HG03565 (cell line): ENCODE measurements at regions not wholly inside any gene's neighbourhood (a gene's known extent, or its start where the extent isn't known, plus 50 kb on each side); places are given as distances from the start of the nearest gene placed in this dataset.

ENCODE experiments used
- ATAC-seq: cut with Tn5 transposase; IDR thresholded peaks from one replicate; pipeline ENCODE4 v1.9.1; 2021; ENCODE audit warnings: mild to moderate bottlenecking, moderate library complexity; ENCODE audit not compliant: unreplicated experiment

GRCh38 chr10:131683281-131683861, 217.4 kb upstream of the PPP2R2D start:
- no peak for ATAC-seq

DNA sequence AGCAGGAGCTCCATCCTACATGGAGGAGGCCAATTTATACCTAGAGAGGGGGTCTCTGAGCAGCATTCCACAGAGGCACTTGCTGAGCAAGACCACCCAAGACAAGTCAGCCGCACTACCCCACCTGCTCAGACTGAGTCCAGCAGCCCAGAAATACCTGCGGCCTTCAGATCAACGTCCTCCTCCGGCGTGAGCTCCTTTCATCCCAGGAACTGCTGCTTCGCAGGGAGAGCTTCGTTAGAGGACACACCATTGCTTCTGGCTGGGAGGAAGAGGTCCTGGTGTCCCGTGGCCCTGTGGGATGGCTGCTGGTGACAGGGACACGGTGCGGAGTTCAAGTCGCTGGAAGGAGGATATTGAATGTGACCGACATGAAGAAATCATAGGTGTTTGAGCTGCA, 216.9 kb upstream of the PPP2R2D start:
- no peak for ATAC-seq

GRCh38 chr10:131685007-131685406, 215.8 kb upstream of the PPP2R2D start:
- no peak for ATAC-seq

GRCh38 chr10:131685576-131685975, 215.2 kb upstream of the PPP2R2D start:
- ATAC-seq: no peak

DNA sequence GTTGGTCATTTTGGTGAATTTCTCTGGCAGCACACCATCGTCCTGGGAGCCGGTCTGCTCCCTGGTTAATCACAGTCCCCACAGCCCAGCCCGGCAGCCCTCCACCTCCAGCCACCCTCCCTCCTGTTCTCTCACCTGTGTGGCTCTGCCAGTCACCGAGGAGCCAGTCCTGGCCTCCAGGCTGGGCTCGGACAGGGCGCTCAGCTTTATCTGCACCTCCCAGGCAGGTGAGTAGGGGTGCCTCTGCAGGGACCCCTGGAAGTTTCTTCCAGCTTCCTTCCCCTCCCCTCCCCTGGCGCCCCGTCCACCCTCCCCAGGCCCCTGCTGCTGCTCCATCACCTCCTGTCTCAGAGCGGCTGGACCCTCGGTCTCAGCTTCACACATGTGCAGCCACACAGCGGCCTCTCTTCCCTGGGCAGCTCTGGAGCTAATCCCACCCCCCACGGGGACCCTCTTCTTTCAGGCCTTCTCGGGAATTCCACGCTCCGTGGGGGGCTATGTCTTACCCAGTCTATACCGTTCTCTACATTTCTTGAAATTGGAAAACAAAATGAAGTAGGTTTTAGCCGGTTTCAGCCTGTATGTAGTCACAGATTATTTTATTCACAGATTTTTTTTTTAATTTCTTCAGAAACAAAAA, 213.9 kb upstream of the PPP2R2D start:
- ATAC-seq: no peak

DNA sequence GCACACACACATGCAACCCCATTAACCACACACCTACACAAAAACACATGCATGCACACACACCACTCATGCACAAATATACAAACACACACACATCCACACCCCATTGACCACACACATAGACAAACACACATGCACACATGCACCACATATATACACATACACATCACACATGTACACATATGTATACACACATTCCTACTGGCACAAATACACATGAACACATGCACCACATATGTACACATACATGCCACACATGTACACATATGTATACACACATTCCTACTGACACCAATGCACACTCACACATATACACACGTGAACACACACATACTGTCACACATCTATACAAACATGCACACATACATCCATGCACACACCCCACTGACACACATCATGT, 212.5 kb upstream of the PPP2R2D start:
- ATAC-seq: no peak

- no peak for ATAC-seq
Observed at GRCh38 chr10:131689016-131689415, 211.8 kb upstream of the PPP2R2D start.

DNA sequence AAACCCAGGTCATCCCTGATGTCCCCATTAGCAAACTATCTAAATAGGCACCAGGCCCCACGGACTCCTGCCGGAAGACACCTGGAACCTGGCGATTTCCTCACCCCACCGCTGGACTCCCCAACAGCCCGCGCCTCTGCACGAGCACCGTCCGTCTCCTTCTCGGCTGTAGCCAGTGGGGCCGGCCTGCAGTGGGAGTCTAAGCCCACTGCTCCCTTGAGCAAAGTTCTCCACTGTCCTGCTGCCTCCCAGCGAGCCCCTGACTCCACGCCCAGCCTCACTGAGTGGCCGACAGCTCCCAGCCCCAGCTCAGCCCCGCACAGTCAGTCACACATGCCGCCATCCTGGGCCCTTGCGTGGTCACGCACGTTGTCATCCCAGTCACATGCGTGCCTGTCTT, 211.3 kb upstream of the PPP2R2D start:
- ATAC-seq: no peak

DNA sequence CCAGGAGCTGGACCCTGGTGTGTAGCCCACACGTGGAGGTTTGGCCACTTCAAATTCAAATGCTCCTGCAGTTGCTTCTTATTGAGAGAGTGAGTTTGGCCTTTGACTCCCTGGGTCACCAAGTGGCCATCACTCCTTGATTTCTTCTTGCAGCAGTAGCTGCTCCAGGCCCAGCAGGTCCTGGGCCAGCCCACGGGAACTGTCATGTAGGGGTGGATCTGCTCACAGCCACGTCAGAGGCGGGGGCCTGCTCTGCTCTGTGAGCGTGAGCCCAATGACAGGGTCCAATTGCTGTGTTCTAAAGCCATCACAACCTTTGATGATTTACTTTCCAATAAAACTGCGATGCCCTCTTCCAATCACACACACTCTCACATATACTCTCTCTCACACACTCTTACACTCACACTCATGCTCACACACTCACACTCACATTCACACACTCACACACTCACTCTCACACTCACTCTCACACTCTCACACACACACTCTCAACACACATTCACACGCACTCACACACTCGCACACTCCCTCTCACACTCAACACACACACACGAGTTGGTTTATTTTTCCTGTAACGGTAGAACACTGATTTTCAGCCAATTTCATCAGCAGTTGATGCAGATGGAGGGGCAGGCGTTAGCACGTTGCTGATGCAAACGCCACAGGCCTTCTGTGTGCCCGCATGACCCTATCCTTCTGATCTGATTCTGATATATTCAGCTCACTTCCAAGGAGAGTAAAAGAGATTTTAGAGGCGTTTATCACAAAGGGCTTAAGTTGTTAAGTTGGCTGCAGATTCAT, 210.7 kb upstream of the PPP2R2D start:
- no peak for ATAC-seq

DNA sequence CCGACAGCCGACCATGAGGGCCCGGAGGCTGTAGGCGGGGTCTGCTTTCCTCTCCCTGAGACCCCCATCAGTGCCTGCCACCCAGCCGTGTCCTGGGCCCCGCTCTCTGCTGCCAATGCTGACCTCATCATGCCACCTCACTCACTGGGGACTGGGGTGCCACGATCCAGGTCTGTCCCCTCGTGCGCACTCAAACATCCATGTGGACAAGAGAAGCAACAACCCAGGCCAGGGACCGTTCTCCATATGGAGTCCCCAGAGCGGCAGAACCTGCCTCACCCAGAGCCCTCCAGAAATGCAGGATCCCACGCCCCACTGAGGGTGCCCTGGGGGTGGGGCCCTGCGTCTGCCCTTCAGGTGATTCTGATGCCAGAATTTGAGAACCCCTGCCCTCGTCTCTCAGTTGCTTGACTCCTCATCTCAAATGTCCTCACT, 210.0 kb upstream of the PPP2R2D start:
- no peak for ATAC-seq

- ATAC-seq: no peak
Observed at GRCh38 chr10:131691481-131692090, 209.2 kb upstream of the PPP2R2D start.

DNA sequence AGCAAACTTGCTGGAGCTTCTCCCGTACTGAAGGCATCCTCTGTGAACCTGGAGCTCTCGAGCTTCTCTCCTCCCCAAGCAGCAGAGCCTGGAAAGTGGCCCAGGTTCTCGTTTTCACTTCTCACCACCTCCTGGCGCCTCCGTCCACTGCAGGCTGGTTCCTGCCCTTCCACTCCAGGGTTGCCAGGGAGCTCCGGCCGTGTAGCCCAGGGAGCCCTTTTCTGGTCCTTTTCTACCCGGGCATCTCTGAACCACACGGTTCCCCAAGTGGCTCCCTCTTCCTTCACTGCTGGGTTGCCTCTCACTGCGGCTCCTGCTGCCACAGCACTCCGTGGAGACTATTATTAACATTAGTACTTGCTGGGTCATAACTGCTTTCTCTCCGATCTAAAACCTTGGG, 208.6 kb upstream of the PPP2R2D start:
- no peak for ATAC-seq

- no peak for ATAC-seq
Observed at GRCh38 chr10:131692686-131693334, 208.0 kb upstream of the PPP2R2D start.

GRCh38 chr10:131693766-131694165, 207.0 kb upstream of the PPP2R2D start:
- no peak for ATAC-seq

GRCh38 chr10:131694168-131694780, 206.5 kb upstream of the PPP2R2D start:
- ATAC-seq: no peak

DNA sequence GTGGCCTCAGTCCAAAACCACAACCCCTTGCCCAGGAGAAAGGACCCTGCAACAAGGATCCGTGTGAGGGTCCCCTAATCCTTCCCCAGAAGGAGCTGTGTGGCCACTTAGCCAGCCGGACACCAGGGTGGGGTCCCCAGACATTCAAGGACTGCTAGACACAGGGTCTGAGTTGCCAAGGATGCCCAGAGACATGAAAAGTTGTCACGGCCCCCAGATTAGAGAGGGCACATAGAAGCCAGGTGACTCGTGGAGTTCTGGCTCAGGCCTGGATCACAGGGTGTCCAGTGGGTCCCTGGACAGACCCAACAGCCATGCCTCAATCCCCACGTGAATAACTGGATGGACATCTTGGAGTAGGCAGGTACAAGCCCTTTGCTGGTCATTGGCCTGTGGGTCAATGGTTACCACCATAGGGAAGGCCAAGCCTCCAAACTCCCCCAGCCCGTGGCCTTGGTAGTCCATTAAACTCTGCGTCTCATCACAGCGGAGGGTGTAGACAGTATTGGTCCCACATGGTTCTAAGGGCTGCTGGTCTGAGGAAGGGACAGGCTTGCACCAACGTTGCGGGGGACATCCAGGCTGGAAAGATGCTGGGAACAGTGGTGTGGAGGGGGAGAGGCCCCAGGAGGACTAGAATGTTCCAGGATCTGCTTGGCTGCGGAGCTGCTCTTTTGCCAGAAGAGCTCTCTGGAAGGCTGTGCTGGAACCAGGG, 205.9 kb upstream of the PPP2R2D start:
- ATAC-seq: no peak

GRCh38 chr10:131695496-131696165, 205.2 kb upstream of the PPP2R2D start:
- ATAC-seq: no peak

- no peak for ATAC-seq
Observed at GRCh38 chr10:131697476-131698128, 203.2 kb upstream of the PPP2R2D start.

GRCh38 chr10:131698232-131698631, 202.6 kb upstream of the PPP2R2D start:
- no peak for ATAC-seq
